Neural crest cell (in vitro differentiated cells): ENCODE measurements at regions not wholly inside any gene's neighbourhood (a gene's known extent, or its start where the extent isn't known, plus 50 kb on each side); places are given as distances from the start of the nearest gene placed in this dataset.

ENCODE experiments used
- DNase-seq: peaks from one replicate; pipeline ENCODE4 v3.0.0; 2021; ENCODE audit warnings: low read depth, mixed read lengths, low spot score
- H3K27ac Mint-ChIP-seq: one replicate; pipeline ENCODE4 v1.8.0; 2021; ENCODE audit warnings: mild to moderate bottlenecking, mixed read lengths; ENCODE audit not compliant: unreplicated experiment
- H3K27me3 Mint-ChIP-seq: 2 replicates; pipeline ENCODE4 v1.8.0; 2021; ENCODE audit warnings: low read depth, mild to moderate bottlenecking, mixed read lengths
- H3K36me3 Mint-ChIP-seq: 2 replicates; pipeline ENCODE4 v1.8.0; 2021; ENCODE audit warnings: low read depth, mild to moderate bottlenecking, mixed read lengths
- H3K4me1 Mint-ChIP-seq: 2 replicates; pipeline ENCODE4 v1.8.0; 2021; ENCODE audit warnings: mixed read lengths
- H3K4me3 Mint-ChIP-seq: one replicate; pipeline ENCODE4 v1.8.0; 2021; ENCODE audit warnings: mild to moderate bottlenecking, mixed read lengths
- H3K9me3 Mint-ChIP-seq: 2 replicates; pipeline ENCODE4 v1.8.0; 2021; ENCODE audit warnings: mixed read lengths
- TF ChIP-seq, protein P1 (sequence below): fragments of 200-600 bp; sonication (generic); conservative IDR thresholded peaks from 2 replicates; pipeline ENCODE4 v1.5.0; 2021; ENCODE audit warnings: antibody characterized with exemption, mild to moderate bottlenecking

- Mint-ChIP-seq H3K9me3 (peaks cover 2% of the 10 kb centered on the region), H3K36me3 (no peaks in the 10 kb centered on the region), H3K4me3 (no peak overlapping the region), H3K4me1 (no peaks in the 10 kb centered on the region), H3K27ac (no peak overlapping the region), H3K27me3 (no peaks in the 10 kb centered on the region)
- DNase-seq: no peak
- TF ChIP-seq, protein P1, sequence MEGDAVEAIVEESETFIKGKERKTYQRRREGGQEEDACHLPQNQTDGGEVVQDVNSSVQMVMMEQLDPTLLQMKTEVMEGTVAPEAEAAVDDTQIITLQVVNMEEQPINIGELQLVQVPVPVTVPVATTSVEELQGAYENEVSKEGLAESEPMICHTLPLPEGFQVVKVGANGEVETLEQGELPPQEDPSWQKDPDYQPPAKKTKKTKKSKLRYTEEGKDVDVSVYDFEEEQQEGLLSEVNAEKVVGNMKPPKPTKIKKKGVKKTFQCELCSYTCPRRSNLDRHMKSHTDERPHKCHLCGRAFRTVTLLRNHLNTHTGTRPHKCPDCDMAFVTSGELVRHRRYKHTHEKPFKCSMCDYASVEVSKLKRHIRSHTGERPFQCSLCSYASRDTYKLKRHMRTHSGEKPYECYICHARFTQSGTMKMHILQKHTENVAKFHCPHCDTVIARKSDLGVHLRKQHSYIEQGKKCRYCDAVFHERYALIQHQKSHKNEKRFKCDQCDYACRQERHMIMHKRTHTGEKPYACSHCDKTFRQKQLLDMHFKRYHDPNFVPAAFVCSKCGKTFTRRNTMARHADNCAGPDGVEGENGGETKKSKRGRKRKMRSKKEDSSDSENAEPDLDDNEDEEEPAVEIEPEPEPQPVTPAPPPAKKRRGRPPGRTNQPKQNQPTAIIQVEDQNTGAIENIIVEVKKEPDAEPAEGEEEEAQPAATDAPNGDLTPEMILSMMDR: no peak
Measured at GRCh38 chr9:3035579-3036332, 191.9 kb upstream of the PUM3 start.

- TF ChIP-seq, protein P1: no peak
- DNase-seq: no peak
- H3K4me1 Mint-ChIP-seq: no peaks in the 10 kb centered on the region
- no peak overlapping the region for H3K4me3 Mint-ChIP-seq
- H3K27me3 Mint-ChIP-seq: peaks cover 3% of the 10 kb centered on the region
- H3K9me3 Mint-ChIP-seq: peaks cover 2% of the 10 kb centered on the region
- no peaks in the 10 kb centered on the region for H3K36me3 Mint-ChIP-seq
- no peak overlapping the region for H3K27ac Mint-ChIP-seq
Measured at GRCh38 chr9:3032898-3033297, 189.0 kb upstream of the PUM3 start.

DNA sequence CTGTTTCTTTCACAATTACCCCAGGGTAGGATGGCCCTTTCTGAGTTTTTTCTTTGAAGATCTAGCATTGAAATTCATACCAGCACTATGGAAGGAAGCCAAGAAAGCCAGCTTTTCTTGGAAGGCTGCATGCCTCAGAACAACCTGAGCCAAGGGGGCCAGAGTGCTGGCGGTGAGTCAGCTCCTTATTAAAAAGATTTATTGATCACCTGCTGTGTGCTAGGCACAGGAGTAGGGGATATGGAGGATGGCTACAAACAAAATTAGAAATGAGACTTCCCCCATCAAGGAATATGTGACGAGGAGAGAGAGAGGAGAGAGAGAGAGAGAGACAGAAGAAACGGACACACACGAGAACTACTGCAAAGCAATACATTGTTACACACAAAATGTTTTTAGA, 184.6 kb upstream of the PUM3 start:
- Mint-ChIP-seq H3K36me3 (no peaks in the 10 kb centered on the region), H3K4me1 (peaks cover 5% of the 10 kb centered on the region), H3K4me3 (no peak overlapping the region), H3K27ac (no peak overlapping the region), H3K27me3 (peaks cover 3% of the 10 kb centered on the region), H3K9me3 (no peaks in the 10 kb centered on the region)
- TF ChIP-seq, protein P1: no peak
- no peak for DNase-seq

- no peak for DNase-seq
- peaks cover 5% of the 10 kb centered on the region for H3K4me1 Mint-ChIP-seq
- no peak overlapping the region for H3K4me3 Mint-ChIP-seq
- H3K27ac Mint-ChIP-seq: peak overlapping the region; percentile 13
- TF ChIP-seq, protein P1: no peak
- no peaks in the 10 kb centered on the region for H3K9me3 Mint-ChIP-seq
- H3K27me3 Mint-ChIP-seq: peaks cover 11% of the 10 kb centered on the region
- H3K36me3 Mint-ChIP-seq: no peaks in the 10 kb centered on the region
Measured at GRCh38 chr9:3027210-3027609, 183.3 kb upstream of the PUM3 start.

GRCh38 chr9:3023449-3023848, 179.6 kb upstream of the PUM3 start:
- H3K36me3 Mint-ChIP-seq: no peaks in the 10 kb centered on the region
- H3K9me3 Mint-ChIP-seq: no peaks in the 10 kb centered on the region
- H3K27me3 Mint-ChIP-seq: peaks cover 26% of the 10 kb centered on the region
- no peak overlapping the region for H3K4me3 Mint-ChIP-seq
- TF ChIP-seq, protein P1: no peak
- DNase-seq: no peak
- peaks cover 5% of the 10 kb centered on the region for H3K4me1 Mint-ChIP-seq
- H3K27ac Mint-ChIP-seq: no peak overlapping the region
